ENCODE measurements at regions not wholly inside any gene's neighbourhood (a gene's known extent, or its start where the extent isn't known, plus 50 kb on each side); places are given as distances from the start of the nearest gene placed in this dataset.

DNA sequence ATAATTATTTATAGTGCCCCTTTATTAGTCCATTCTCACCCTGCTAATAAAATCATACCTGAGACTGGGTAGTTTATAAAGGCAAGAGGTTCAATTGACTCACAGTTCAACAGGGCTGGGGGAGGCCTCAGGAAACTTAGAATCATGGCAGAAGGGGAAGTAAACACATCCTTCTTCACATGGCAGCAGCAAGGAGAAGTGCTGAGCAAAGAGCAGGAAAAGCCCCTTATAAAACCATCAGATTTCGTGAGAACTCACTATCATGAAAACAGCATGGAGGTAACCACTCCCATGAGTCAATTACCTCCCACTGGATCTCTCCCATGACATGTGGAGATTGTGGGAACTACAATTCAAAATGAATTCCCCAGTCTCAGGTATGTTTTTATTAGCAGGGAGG lies 89.9 kb upstream of the STARD13 start:
- H3K27ac ChIP-seq (ENCODE audit: low read depth in 1 of 2, low read length in 1 of 2), result no peak overlapping the region
- no peak overlapping the region for H3K4me3 ChIP-seq
- H3K36me3 ChIP-seq (ENCODE audit: control insufficient read depth in 4 of 4, insufficient read depth in 4 of 4, low read length in 4 of 4), result no peaks in the 10 kb centered on the region
- TF ChIP-seq, protein P1, sequence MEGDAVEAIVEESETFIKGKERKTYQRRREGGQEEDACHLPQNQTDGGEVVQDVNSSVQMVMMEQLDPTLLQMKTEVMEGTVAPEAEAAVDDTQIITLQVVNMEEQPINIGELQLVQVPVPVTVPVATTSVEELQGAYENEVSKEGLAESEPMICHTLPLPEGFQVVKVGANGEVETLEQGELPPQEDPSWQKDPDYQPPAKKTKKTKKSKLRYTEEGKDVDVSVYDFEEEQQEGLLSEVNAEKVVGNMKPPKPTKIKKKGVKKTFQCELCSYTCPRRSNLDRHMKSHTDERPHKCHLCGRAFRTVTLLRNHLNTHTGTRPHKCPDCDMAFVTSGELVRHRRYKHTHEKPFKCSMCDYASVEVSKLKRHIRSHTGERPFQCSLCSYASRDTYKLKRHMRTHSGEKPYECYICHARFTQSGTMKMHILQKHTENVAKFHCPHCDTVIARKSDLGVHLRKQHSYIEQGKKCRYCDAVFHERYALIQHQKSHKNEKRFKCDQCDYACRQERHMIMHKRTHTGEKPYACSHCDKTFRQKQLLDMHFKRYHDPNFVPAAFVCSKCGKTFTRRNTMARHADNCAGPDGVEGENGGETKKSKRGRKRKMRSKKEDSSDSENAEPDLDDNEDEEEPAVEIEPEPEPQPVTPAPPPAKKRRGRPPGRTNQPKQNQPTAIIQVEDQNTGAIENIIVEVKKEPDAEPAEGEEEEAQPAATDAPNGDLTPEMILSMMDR (IDR thresholded peaks at IDR 0.05; ENCODE audit: control extremely low read depth, extremely low read depth), result no peak
- H3K9me3 ChIP-seq (ENCODE audit: control insufficient read depth in 4 of 4, insufficient read depth in 3 of 4, low read length in 3 of 4), result no peaks in the 10 kb centered on the region
- no peaks in the 10 kb centered on the region for H3K27me3 ChIP-seq (ENCODE audit: control insufficient read depth in 3 of 3, insufficient read depth in 3 of 3, low read length in 2 of 3)
- H3K4me1 ChIP-seq (ENCODE audit: control insufficient read depth in 5 of 5, insufficient read depth in 5 of 5, low read length in 5 of 5), result peaks cover 0 to 2% (median 0%) of the 10 kb centered on the region in 5 donors
- H3K9ac ChIP-seq (ENCODE audit: insufficient read depth in 1 of 2, low read length in 2 of 2), result no peak overlapping the region
- ATAC-seq (ENCODE audit: insufficient read depth, low FRiP score) (no peak), DNase-seq (no peak)
- 59 to 70% methylated on average over 1 of the region's 1 CpG for WGBS, 2 donors

DNA sequence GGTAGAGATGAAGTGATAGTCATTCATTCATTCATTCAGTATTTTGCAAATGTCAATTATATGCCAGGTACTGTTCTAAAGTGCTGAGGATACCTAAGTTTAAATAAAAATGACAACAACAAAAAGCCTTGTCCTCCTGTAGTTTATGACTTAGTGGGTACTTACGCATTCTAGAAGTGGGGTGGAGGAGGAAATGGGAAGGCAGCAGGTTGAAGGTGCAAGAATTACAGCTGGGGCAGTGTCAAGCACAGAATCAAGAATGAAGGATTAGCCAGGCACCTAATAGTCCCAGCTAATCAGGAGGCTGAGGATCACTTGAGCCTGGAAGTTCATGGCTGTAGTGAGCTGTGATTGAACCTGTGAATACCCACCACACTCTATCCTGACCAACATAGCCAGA lies 90.7 kb upstream of the STARD13 start:
- DNase-seq, result no peak
- TF ChIP-seq, protein P1 (IDR thresholded peaks at IDR 0.05; ENCODE audit: control extremely low read depth, extremely low read depth), result no peak
- H3K9me3 ChIP-seq (ENCODE audit: control insufficient read depth in 4 of 4, insufficient read depth in 3 of 4, low read length in 3 of 4), result no peaks in the 10 kb centered on the region
- H3K27me3 ChIP-seq (ENCODE audit: control insufficient read depth in 3 of 3, insufficient read depth in 3 of 3, low read length in 2 of 3), result no peaks in the 10 kb centered on the region
- no peak for ATAC-seq (ENCODE audit: insufficient read depth, low FRiP score)
- no peak overlapping the region for H3K9ac ChIP-seq (ENCODE audit: insufficient read depth in 1 of 2, low read length in 2 of 2)
- H3K36me3 ChIP-seq (ENCODE audit: control insufficient read depth in 4 of 4, insufficient read depth in 4 of 4, low read length in 4 of 4), result no peaks in the 10 kb centered on the region
- no peak overlapping the region for H3K4me3 ChIP-seq
- WGBS, 2 donors, result 96 to 99% methylated on average over 1 of the region's 1 CpG
- no peak overlapping the region for H3K27ac ChIP-seq (ENCODE audit: low read depth in 1 of 2, low read length in 1 of 2)
- peaks cover 0 to 2% (median 0%) of the 10 kb centered on the region in 5 donors for H3K4me1 ChIP-seq (ENCODE audit: control insufficient read depth in 5 of 5, insufficient read depth in 5 of 5, low read length in 5 of 5)

DNA sequence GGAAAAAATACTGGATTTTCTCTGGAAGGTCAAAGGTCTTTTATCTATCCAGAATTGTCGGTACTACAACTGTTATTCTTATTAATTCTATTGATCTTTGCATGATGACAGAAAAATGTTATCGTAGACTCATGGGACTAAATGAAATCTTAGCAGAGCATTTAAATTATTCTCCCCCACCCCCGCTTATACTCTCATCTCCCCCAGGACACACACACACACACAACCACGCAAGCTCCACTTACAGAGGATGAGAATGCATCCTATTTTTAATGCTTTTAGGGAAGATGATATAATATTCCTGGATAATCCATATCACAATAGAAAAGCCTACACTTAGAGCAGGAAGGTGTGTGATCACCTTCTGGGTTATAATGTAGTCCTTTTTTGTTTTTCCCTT lies 91.9 kb upstream of the STARD13 start:
- Histone ChIP-seq H3K4me3 (no peak overlapping the region), H3K4me1 (ENCODE audit: control insufficient read depth in 5 of 5, insufficient read depth in 5 of 5, low read length in 5 of 5) (peaks cover 0 to 2% (median 0%) of the 10 kb centered on the region in 5 donors), H3K9ac (ENCODE audit: insufficient read depth in 1 of 2, low read length in 2 of 2) (no peak overlapping the region), H3K27ac (ENCODE audit: low read depth in 1 of 2, low read length in 1 of 2) (no peak overlapping the region), H3K36me3 (ENCODE audit: control insufficient read depth in 4 of 4, insufficient read depth in 4 of 4, low read length in 4 of 4) (no peaks in the 10 kb centered on the region), H3K27me3 (ENCODE audit: control insufficient read depth in 3 of 3, insufficient read depth in 3 of 3, low read length in 2 of 3) (no peaks in the 10 kb centered on the region), H3K9me3 (ENCODE audit: control insufficient read depth in 4 of 4, insufficient read depth in 3 of 4, low read length in 3 of 4) (no peaks in the 10 kb centered on the region)
- DNase-seq (no peak), ATAC-seq (ENCODE audit: insufficient read depth, low FRiP score) (no peak)
- TF ChIP-seq, protein P1 (IDR thresholded peaks at IDR 0.05; ENCODE audit: control extremely low read depth, extremely low read depth), result no peak
- WGBS, 2 donors, result 96% methylated on average over 4 of the region's 4 CpGs

DNA sequence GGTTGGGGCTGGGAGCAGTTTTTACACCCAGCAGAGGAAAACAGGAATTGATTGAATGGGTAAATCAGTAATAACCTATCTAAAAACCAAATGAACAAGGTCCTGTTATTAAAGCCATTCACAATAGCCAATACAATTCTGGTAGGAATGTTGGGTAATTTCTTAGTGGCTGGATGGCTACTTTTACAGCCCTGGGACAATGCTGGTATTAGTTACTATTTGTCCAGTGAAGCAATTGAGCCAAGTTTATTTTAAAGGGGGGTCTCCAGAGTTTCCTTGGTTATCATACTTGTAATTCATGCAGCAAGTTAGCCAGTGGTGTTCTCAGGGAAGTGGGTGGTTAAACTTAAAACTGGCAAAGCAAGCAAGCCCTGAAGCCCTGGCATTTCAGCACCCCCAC lies 92.3 kb upstream of the STARD13 start:
- H3K27me3 ChIP-seq (ENCODE audit: control insufficient read depth in 3 of 3, insufficient read depth in 3 of 3, low read length in 2 of 3), result no peaks in the 10 kb centered on the region
- DNase-seq, result no peak
- no peak overlapping the region for H3K27ac ChIP-seq (ENCODE audit: low read depth in 1 of 2, low read length in 1 of 2)
- peaks cover 0 to 2% (median 0%) of the 10 kb centered on the region in 5 donors for H3K4me1 ChIP-seq (ENCODE audit: control insufficient read depth in 5 of 5, insufficient read depth in 5 of 5, low read length in 5 of 5)
- TF ChIP-seq, protein P1 (IDR thresholded peaks at IDR 0.05; ENCODE audit: control extremely low read depth, extremely low read depth), result no peak
- no peaks in the 10 kb centered on the region for H3K9me3 ChIP-seq (ENCODE audit: control insufficient read depth in 4 of 4, insufficient read depth in 3 of 4, low read length in 3 of 4)
- no peak for ATAC-seq (ENCODE audit: insufficient read depth, low FRiP score)
- no peak overlapping the region for H3K4me3 ChIP-seq
- no peak overlapping the region for H3K9ac ChIP-seq (ENCODE audit: insufficient read depth in 1 of 2, low read length in 2 of 2)
- H3K36me3 ChIP-seq (ENCODE audit: control insufficient read depth in 4 of 4, insufficient read depth in 4 of 4, low read length in 4 of 4), result no peaks in the 10 kb centered on the region

All from lung (tissue), 11 donors.